ENCODE measurements at regions not wholly inside any gene's neighbourhood (a gene's known extent, or its start where the extent isn't known, plus 50 kb on each side); places are given as distances from the start of the nearest gene placed in this dataset.

GRCh38 chr15:39279311-39279710 is 301.6 kb upstream of the THBS1 start:
- TF ChIP-seq EZH2phosphoT487 (IDR thresholded peaks at IDR 0.05; ENCODE audit: insufficient read depth, low read depth): no peak
- no peak for TF ChIP-seq EZH2 (IDR thresholded peaks at IDR 0.05; ENCODE audit: insufficient read depth, poor library complexity, severe bottlenecking)
